GM18519 (cell line): ENCODE measurements at regions not wholly inside any gene's neighbourhood (a gene's known extent, or its start where the extent isn't known, plus 50 kb on each side); places are given as distances from the start of the nearest gene placed in this dataset.
"Not testable (repeated sequence)": the region's sequence is repeated elsewhere in the genome, so short reads cannot be mapped to it uniquely, and the experiment has no call there.

Source experiments
- ATAC-seq: cut with Tn5 transposase; IDR thresholded peaks from one replicate; pipeline ENCODE4 v1.9.1; 2021; ENCODE audit warnings: mild to moderate bottlenecking, moderate library complexity; ENCODE audit not compliant: unreplicated experiment, low FRiP score

- ATAC-seq = no peak
These were observed 219.7 kb upstream of the PLD5 start for GRCh38 chr1:242743983-242744780.

- no peak for ATAC-seq
These were observed 214.5 kb upstream of the PLD5 start for GRCh38 chr1:242738702-242739645.

GRCh38 chr1:242736611-242737010 lies 212.1 kb upstream of the PLD5 start:
- no peak for ATAC-seq

- ATAC-seq = no peak
These were observed 210.8 kb upstream of the PLD5 start for GRCh38 chr1:242735323-242735722.

GRCh38 chr1:242731446-242731845 lies 206.9 kb upstream of the PLD5 start:
- ATAC-seq = no peak

GRCh38 chr1:242728696-242729095 lies 204.2 kb upstream of the PLD5 start:
- no peak for ATAC-seq

GRCh38 chr1:242723044-242723716 lies 198.7 kb upstream of the PLD5 start:
- no peak for ATAC-seq

GRCh38 chr1:242718967-242719366 lies 194.5 kb upstream of the PLD5 start:
- no peak for ATAC-seq

GRCh38 chr1:242712248-242712647 lies 187.8 kb upstream of the PLD5 start:
- ATAC-seq = no peak

GRCh38 chr1:242710847-242711246 lies 186.3 kb upstream of the PLD5 start:
- ATAC-seq = no peak

- ATAC-seq = no peak
These were observed 185.8 kb upstream of the PLD5 start for GRCh38 chr1:242710286-242710685.

GRCh38 chr1:242703467-242703866 lies 179.0 kb upstream of the PLD5 start:
- no peak for ATAC-seq

- no peak for ATAC-seq
These were observed 168.5 kb upstream of the PLD5 start for GRCh38 chr1:242692988-242693387.

- ATAC-seq = no peak
These were observed 167.1 kb upstream of the PLD5 start for GRCh38 chr1:242691610-242691945.

GRCh38 chr1:242690849-242691609 lies 166.5 kb upstream of the PLD5 start:
- ATAC-seq = no peak

GRCh38 chr1:242689378-242689777 lies 164.9 kb upstream of the PLD5 start:
- no peak for ATAC-seq

GRCh38 chr1:242674951-242675645 lies 150.6 kb upstream of the PLD5 start:
- no peak for ATAC-seq

- no peak for ATAC-seq
These were observed 149.2 kb upstream of the PLD5 start for GRCh38 chr1:242673652-242674051.

- not testable (repeated sequence) for ATAC-seq
These were observed 148.7 kb upstream of the PLD5 start for GRCh38 chr1:242673165-242673564.

- ATAC-seq = no peak
These were observed 145.5 kb upstream of the PLD5 start for GRCh38 chr1:242670019-242670418.
